Liver (tissue), 7 donors: ENCODE measurements at regions not wholly inside any gene's neighbourhood (a gene's known extent, or its start where the extent isn't known, plus 50 kb on each side); places are given as distances from the start of the nearest gene placed in this dataset.

Source experiments
- DNase-seq: peaks from one replicate; pipeline ENCODE4 v3.0.0-alpha.2; 2017; ENCODE audit warnings: low spot score
- H3K27ac ChIP-seq, 2 donors: one replicate each; pipeline ENCODE4 v1.7.0; 2013; ENCODE audit warnings: inconsistent platforms in 2 of 2, low read length in 2 of 2, control low read depth in 1 of 2, low read depth in 1 of 2, mild to moderate bottlenecking in 1 of 2
- H3K27me3 ChIP-seq, 4 donors: one replicate each; pipeline versions ENCODE4 v1.6.1 to v1.7.0; 2013; ENCODE audit warnings: low read length in 3 of 4, inconsistent platforms in 1 of 4, mild to moderate bottlenecking in 1 of 4, moderate library complexity in 1 of 4; ENCODE audit not compliant: control insufficient read depth in 4 of 4, insufficient read depth in 4 of 4
- H3K36me3 ChIP-seq, 4 donors: one replicate each; pipeline versions ENCODE4 v1.6.1 to v1.7.0; 2013; ENCODE audit warnings: low read length in 3 of 4, mild to moderate bottlenecking in 3 of 4, low read depth in 1 of 4, moderate library complexity in 1 of 4; ENCODE audit not compliant: control insufficient read depth in 4 of 4, insufficient read depth in 3 of 4
- H3K4me1 ChIP-seq, 4 donors: one replicate each; pipeline versions ENCODE4 v1.6.1 to v1.7.0; 2013; ENCODE audit warnings: low read length in 3 of 4, mild to moderate bottlenecking in 3 of 4, moderate library complexity in 1 of 4; ENCODE audit not compliant: control insufficient read depth in 4 of 4, insufficient read depth in 4 of 4
- H3K4me3 ChIP-seq, 3 donors: one replicate each; pipeline versions ENCODE4 v1.6.1 to v1.7.0; 2013; ENCODE audit warnings: low read length in 3 of 3, control low read depth in 1 of 3, low read depth in 1 of 3, mild to moderate bottlenecking in 1 of 3
- H3K9ac ChIP-seq, 2 donors: one replicate each; pipeline ENCODE4 v1.7.0; 2013; ENCODE audit warnings: low read length in 2 of 2, mild to moderate bottlenecking in 2 of 2, moderate library complexity in 2 of 2, control low read depth in 1 of 2, low read depth in 1 of 2
- H3K9me3 ChIP-seq, 4 donors: one replicate each; pipeline versions ENCODE4 v1.6.1 to v1.7.0; 2013; ENCODE audit warnings: low read length in 3 of 4; ENCODE audit not compliant: control insufficient read depth in 4 of 4
- ATF3 ChIP-seq: IDR thresholded peaks from 2 replicates; pipeline ENCODE4 v1.6.1; 2016; ENCODE audit warnings: antibody characterized with exemption
- FOXA1 ChIP-seq: IDR thresholded peaks from 2 replicates; pipeline ENCODE4 v1.6.1; 2016; ENCODE audit warnings: antibody characterized with exemption
- GABPA ChIP-seq, 2 donors: IDR thresholded peaks in 1 of 2; conservative IDR thresholded peaks in 1 of 2; 2 replicates each; pipeline ENCODE4 v1.6.1; 2016; ENCODE audit warnings: antibody characterized with exemption in 2 of 2, mild to moderate bottlenecking in 1 of 2, moderate library complexity in 1 of 2
- HNF4G ChIP-seq: IDR thresholded peaks from 2 replicates; pipeline ENCODE4 v1.6.1; 2016; ENCODE audit warnings: antibody characterized with exemption
- MAX ChIP-seq: IDR thresholded peaks from 2 replicates; pipeline ENCODE4 v1.6.1; 2016; ENCODE audit warnings: antibody characterized with exemption
- NR2F2 ChIP-seq: IDR thresholded peaks from 2 replicates; pipeline ENCODE4 v1.6.1; 2016; ENCODE audit warnings: antibody characterized with exemption
- RAD21 ChIP-seq, 2 donors: IDR thresholded peaks; 2 replicates each; pipeline ENCODE4 v1.6.1; 2016; ENCODE audit warnings: antibody characterized with exemption in 2 of 2, mild to moderate bottlenecking in 2 of 2
- REST ChIP-seq: IDR thresholded peaks from 2 replicates; pipeline ENCODE4 v1.6.1; 2016; ENCODE audit warnings: antibody characterized with exemption, mild to moderate bottlenecking
- RXRA ChIP-seq, 2 donors: IDR thresholded peaks; 2 replicates each; pipeline ENCODE4 v1.6.1; 2017 to 2018; ENCODE audit warnings: antibody characterized with exemption in 2 of 2, mild to moderate bottlenecking in 1 of 2
- SP1 ChIP-seq: IDR thresholded peaks from 2 replicates; pipeline ENCODE4 v1.6.1; 2018; ENCODE audit warnings: antibody characterized with exemption, mild to moderate bottlenecking
- TAF1 ChIP-seq: conservative IDR thresholded peaks from 2 replicates; pipeline ENCODE4 v1.6.1; 2016; ENCODE audit warnings: antibody characterized with exemption, mild to moderate bottlenecking
- YY1 ChIP-seq: IDR thresholded peaks from 2 replicates; pipeline ENCODE4 v1.6.1; 2016; ENCODE audit warnings: antibody characterized with exemption, mild to moderate bottlenecking
- ZBTB33 ChIP-seq: IDR thresholded peaks from 2 replicates; pipeline ENCODE4 v1.6.1; 2016; ENCODE audit warnings: antibody characterized with exemption
- WGBS: extraction: QIAGEN DNeasy Blood & Tissue Kit; methylation state at CpG from one replicate; pipeline ENCODE4 v1.1.7; 2013; 5-methylcytosine and 5-hydroxymethylcytosine counted together
- donor health status: healthy.
- donor health status: healthy.
- donor health status: healthy.
- donor health status: healthy.

- 81% methylated on average over 2 of the region's 2 CpGs for WGBS
- DNase-seq = no peak
- TF ChIP-seq ZBTB33 (no peak), MAX (no peak), YY1 (no peak), REST (no peak), GABPA (IDR thresholded peaks at IDR 0.05 in 1 of 2, conservative IDR thresholded peaks at IDR 0.05 in 1 of 2) (no peak), RXRA (IDR thresholded peaks at IDR 0.05) (no peak), RAD21 (IDR thresholded peaks at IDR 0.05) (no peak), HNF4G (no peak), FOXA1 (no peak), ATF3 (no peak)
- Histone ChIP-seq H3K4me1 (no peaks in the 10 kb centered on the region), H3K4me3 (no peak overlapping the region), H3K9ac (no peak overlapping the region), H3K36me3 (no peaks in the 10 kb centered on the region), H3K9me3 (no peaks in the 10 kb centered on the region), H3K27ac (no peak overlapping the region), H3K27me3 (peaks cover 0 to 12% (median 3%) of the 10 kb centered on the region in 4 donors)
Observed at GRCh38 chr7:132030883-132031282, 474.5 kb upstream of the PODXL start.

GRCh38 chr7:132030086-132030568, 473.7 kb upstream of the PODXL start:
- TF ChIP-seq RXRA (IDR thresholded peaks at IDR 0.05) (no peak), TAF1 (no peak), NR2F2 (no peak), ATF3 (no peak), SP1 (no peak), HNF4G (no peak)
- Histone ChIP-seq H3K27ac (no peak overlapping the region), H3K4me3 (no peak overlapping the region), H3K9me3 (no peaks in the 10 kb centered on the region), H3K4me1 (no peaks in the 10 kb centered on the region), H3K9ac (no peak overlapping the region), H3K36me3 (no peaks in the 10 kb centered on the region), H3K27me3 (peaks cover 0 to 12% (median 3%) of the 10 kb centered on the region in 4 donors)
- 42% methylated on average over 3 of the region's 3 CpGs for whole genome bisulfite sequencing
- no peak for DNase-seq
